ENCODE measurements at regions not wholly inside any gene's neighbourhood (a gene's known extent, or its start where the extent isn't known, plus 50 kb on each side); places are given as distances from the start of the nearest gene placed in this dataset.

DNA sequence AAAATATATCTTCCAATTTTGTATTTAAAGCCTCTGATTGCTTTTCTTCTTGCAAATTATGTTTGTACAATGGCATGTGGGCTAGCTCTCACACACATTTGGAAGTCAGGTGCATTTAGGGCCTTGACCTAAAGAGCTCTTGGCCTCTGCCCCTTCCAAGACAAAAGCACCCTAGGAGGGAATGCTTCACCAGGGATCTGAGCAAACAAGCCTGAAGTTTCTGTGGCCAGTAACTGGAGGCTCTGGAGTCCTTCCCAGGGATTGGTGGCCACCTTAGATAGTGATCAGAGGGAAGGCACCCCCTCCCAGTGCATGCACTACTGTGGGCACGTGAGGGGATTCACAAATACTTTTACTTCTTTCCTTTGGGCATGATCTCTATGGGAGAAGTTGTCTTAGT is 60.3 kb upstream of the DIPK2B start:
- FAIRE-seq (no peak), DNase-seq (ENCODE audit: low read depth, low spot score) (no peak)
- no peaks in the 10 kb centered on the region for H3K4me1 ChIP-seq (ENCODE audit: control insufficient read depth, extremely low read depth, insufficient read depth, low read length)
- H2AFZ ChIP-seq (ENCODE audit: control insufficient read depth, low read length) = no peak overlapping the region
- H3K4me3 ChIP-seq (ENCODE audit: control insufficient read depth in 2 of 3, extremely low read depth in 1 of 3, insufficient read depth in 2 of 3, low read depth in 1 of 3, low read length in 3 of 3) = no peak overlapping the region
- no peaks in the 10 kb centered on the region for H4K20me1 ChIP-seq (ENCODE audit: control insufficient read depth, extremely low read depth, insufficient read depth, low read length)
- no peaks in the 10 kb centered on the region for H3K9me1 ChIP-seq (ENCODE audit: control insufficient read depth, extremely low read depth, insufficient read depth, low read length)
- H3K27me3 ChIP-seq (ENCODE audit: control insufficient read depth, extremely low read depth, insufficient read depth, low read length) = peaks cover 11% of the 10 kb centered on the region
- H3K27ac ChIP-seq (ENCODE audit: control insufficient read depth, insufficient read depth, low read length) = no peak overlapping the region
- no peak overlapping the region for H3K4me2 ChIP-seq (ENCODE audit: control insufficient read depth, extremely low read depth, insufficient read depth, low read depth, low read length)
- TF ChIP-seq EZH2 (IDR thresholded peaks at IDR 0.05; ENCODE audit: low read length) = no peak
- TF ChIP-seq, protein P1, sequence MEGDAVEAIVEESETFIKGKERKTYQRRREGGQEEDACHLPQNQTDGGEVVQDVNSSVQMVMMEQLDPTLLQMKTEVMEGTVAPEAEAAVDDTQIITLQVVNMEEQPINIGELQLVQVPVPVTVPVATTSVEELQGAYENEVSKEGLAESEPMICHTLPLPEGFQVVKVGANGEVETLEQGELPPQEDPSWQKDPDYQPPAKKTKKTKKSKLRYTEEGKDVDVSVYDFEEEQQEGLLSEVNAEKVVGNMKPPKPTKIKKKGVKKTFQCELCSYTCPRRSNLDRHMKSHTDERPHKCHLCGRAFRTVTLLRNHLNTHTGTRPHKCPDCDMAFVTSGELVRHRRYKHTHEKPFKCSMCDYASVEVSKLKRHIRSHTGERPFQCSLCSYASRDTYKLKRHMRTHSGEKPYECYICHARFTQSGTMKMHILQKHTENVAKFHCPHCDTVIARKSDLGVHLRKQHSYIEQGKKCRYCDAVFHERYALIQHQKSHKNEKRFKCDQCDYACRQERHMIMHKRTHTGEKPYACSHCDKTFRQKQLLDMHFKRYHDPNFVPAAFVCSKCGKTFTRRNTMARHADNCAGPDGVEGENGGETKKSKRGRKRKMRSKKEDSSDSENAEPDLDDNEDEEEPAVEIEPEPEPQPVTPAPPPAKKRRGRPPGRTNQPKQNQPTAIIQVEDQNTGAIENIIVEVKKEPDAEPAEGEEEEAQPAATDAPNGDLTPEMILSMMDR (optimal IDR thresholded peaks at IDR 0.05 in 1 of 3, IDR thresholded peaks at IDR 0.05 in 1 of 3, conservative IDR thresholded peaks at IDR 0.05 in 1 of 3; ENCODE audit: extremely low read depth in 1 of 3, insufficient read depth in 2 of 3, low read length in 3 of 3) = no peak
- no peaks in the 10 kb centered on the region for H3K9me3 ChIP-seq (ENCODE audit: control insufficient read depth, low read depth, low read length)
- dilution Hi-C loops (cut with MboI; ENCODE audit: extremely low pct_ligation_motif_present, low sequenced_read_pairs) = no loop called here
- H3K36me3 ChIP-seq (ENCODE audit: control insufficient read depth in 2 of 2, extremely low read depth in 1 of 2, insufficient read depth in 2 of 2, low read length in 2 of 2) = no peaks in the 10 kb centered on the region
- H3K9ac ChIP-seq (ENCODE audit: control insufficient read depth, extremely low read depth, insufficient read depth, low read length) = no peak overlapping the region
- no peaks in the 10 kb centered on the region for H3K79me2 ChIP-seq (ENCODE audit: control insufficient read depth, insufficient read depth, low read length)

DNA sequence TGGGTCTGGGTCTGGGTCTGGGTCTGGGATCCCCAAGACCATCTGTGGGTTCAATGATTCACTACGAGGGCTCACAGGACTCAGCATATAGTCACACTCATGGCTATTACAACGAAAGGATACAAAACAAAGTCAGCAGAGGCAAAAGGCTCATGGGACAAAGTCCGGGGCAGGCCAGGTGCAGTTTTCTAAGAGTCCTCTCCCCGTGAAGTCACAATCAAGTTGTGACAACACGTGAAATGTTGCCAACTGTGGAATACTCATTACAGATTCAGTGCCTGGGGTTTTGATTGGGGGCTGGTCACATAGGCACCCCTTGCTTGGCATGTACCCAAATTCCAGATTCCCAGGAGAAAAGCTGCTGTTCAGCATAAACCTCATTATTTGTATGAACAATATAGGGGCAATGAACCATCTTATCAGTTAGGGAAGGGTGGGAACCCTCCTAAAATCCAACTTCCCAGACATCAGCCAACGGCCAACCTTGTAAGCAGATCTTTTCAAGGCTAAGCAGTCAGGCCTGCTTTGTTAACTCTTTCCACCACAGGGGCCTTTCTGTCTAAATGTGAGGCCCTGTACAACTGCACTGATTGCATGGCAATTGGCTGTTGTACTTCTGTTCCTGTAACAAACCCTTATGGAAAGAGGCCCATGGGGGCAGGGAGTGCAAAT is 58.2 kb upstream of the DIPK2B start:
- Histone ChIP-seq H3K27ac (ENCODE audit: control insufficient read depth, insufficient read depth, low read length) (no peak overlapping the region), H3K36me3 (ENCODE audit: control insufficient read depth in 2 of 2, extremely low read depth in 1 of 2, insufficient read depth in 2 of 2, low read length in 2 of 2) (no peaks in the 10 kb centered on the region), H4K20me1 (ENCODE audit: control insufficient read depth, extremely low read depth, insufficient read depth, low read length) (no peaks in the 10 kb centered on the region), H3K4me2 (ENCODE audit: control insufficient read depth, extremely low read depth, insufficient read depth, low read depth, low read length) (no peak overlapping the region), H2AFZ (ENCODE audit: control insufficient read depth, low read length) (no peak overlapping the region), H3K4me3 (ENCODE audit: control insufficient read depth in 2 of 3, extremely low read depth in 1 of 3, insufficient read depth in 2 of 3, low read depth in 1 of 3, low read length in 3 of 3) (no peak overlapping the region), H3K9ac (ENCODE audit: control insufficient read depth, extremely low read depth, insufficient read depth, low read length) (no peak overlapping the region), H3K27me3 (ENCODE audit: control insufficient read depth, extremely low read depth, insufficient read depth, low read length) (peaks cover 8% of the 10 kb centered on the region), H3K79me2 (ENCODE audit: control insufficient read depth, insufficient read depth, low read length) (no peaks in the 10 kb centered on the region), H3K9me3 (ENCODE audit: control insufficient read depth, low read depth, low read length) (no peaks in the 10 kb centered on the region), H3K4me1 (ENCODE audit: control insufficient read depth, extremely low read depth, insufficient read depth, low read length) (no peaks in the 10 kb centered on the region), H3K9me1 (ENCODE audit: control insufficient read depth, extremely low read depth, insufficient read depth, low read length) (no peaks in the 10 kb centered on the region)
- DNase-seq (ENCODE audit: low read depth, low spot score) (no peak), FAIRE-seq (no peak)
- dilution Hi-C loops (cut with MboI; ENCODE audit: extremely low pct_ligation_motif_present, low sequenced_read_pairs) = no loop called here
- TF ChIP-seq EZH2 (IDR thresholded peaks at IDR 0.05; ENCODE audit: low read length) = no peak
- TF ChIP-seq, protein P1 (optimal IDR thresholded peaks at IDR 0.05 in 1 of 3, IDR thresholded peaks at IDR 0.05 in 1 of 3, conservative IDR thresholded peaks at IDR 0.05 in 1 of 3; ENCODE audit: extremely low read depth in 1 of 3, insufficient read depth in 2 of 3, low read length in 3 of 3) = no peak

Small RNA genes lying in the stretch of these regions (small RNA-seq; reads per million reads assigned to genes)
- gene MIR221 (ENCODE audit: insufficient read length in 3 of 3, low read depth in 3 of 3, low replicate concordance in 1 of 3) (134 to 3,727 (median 3,185) reads per million in 3 experiments), gene MIR222 (ENCODE audit: insufficient read length in 3 of 3, low read depth in 3 of 3, low replicate concordance in 1 of 3) (20.8 to 940 (median 342) reads per million in 3 experiments), gene RF00017 (ENCODE audit: insufficient read length in 3 of 3, low read depth in 3 of 3, low replicate concordance in 1 of 3) (0 reads per million in 3 experiments), gene RF00591 (ENCODE audit: insufficient read length in 3 of 3, low read depth in 3 of 3, low replicate concordance in 1 of 3) (0 reads per million in 3 experiments)
